Adrenal gland (tissue), 9 donors: ENCODE measurements at regions not wholly inside any gene's neighbourhood (a gene's known extent, or its start where the extent isn't known, plus 50 kb on each side); places are given as distances from the start of the nearest gene placed in this dataset.

Experiments
- DNase-seq, 7 donors: peaks; one replicate each; pipeline ENCODE4 v3.0.0-alpha.2; 2019 to 2020
- H3K27ac ChIP-seq, 5 donors: fragments of 200-600 bp; sonication (generic) in 4 of 5; 1 replicate in 3 of 5; 2 replicates in 2 of 5; pipeline versions ENCODE4 v1.5.1 to v1.8.0; 2016 to 2020; ENCODE audit warnings: mild to moderate bottlenecking in 1 of 5
- H3K27me3 ChIP-seq: fragments of 200-600 bp; 2 replicates; pipeline ENCODE4 v1.8.0; 2021
- H3K36me3 ChIP-seq, 2 donors: fragments of 200-600 bp; replicated peaks in 1 of 2; 1 replicate in 1 of 2; 2 replicates in 1 of 2; pipeline versions ENCODE4 v1.5.1 to v1.8.0; 2018 to 2022
- H3K4me1 ChIP-seq, 2 donors: fragments of 200-600 bp; replicated peaks in 1 of 2; 1 replicate in 1 of 2; 2 replicates in 1 of 2; pipeline versions ENCODE4 v1.5.1 to v1.8.0; 2018 to 2021
- H3K4me3 ChIP-seq, 4 donors: fragments of 200-600 bp; sonication (generic) in 3 of 4; one replicate each; pipeline ENCODE4 v1.5.1; 2016 to 2018
- H3K9me3 ChIP-seq, 3 donors: fragments of 200-600 bp; sonication (generic) in 1 of 3; replicated peaks in 1 of 3; 1 replicate in 2 of 3; 2 replicates in 1 of 3; pipeline versions ENCODE4 v1.5.1 to v1.8.0; 2016 to 2021
- POLR2A ChIP-seq, 2 donors: fragments of 450-650 bp; IDR thresholded peaks; one replicate each; pipeline ENCODE4 v1.6.1; 2017; ENCODE audit warnings: antibody characterized with exemption in 2 of 2, mild to moderate bottlenecking in 2 of 2, moderate library complexity in 1 of 2
- WGBS, 4 donors: extraction: QIAGEN DNeasy Blood & Tissue Kit in 2 of 4; methylation state at CpG; one replicate each; pipeline versions ENCODE4 v1.1.5 to v1.1.7; 2013 to 2017; 5-methylcytosine and 5-hydroxymethylcytosine counted together
- intact Hi-C, 2 donors: fragments of 100-400 bp; cut with DNase I; formaldehyde crosslinking; loops; one replicate each; pipeline versions ENCODE4 v1.14.1 to v1.15.0; 2022 to 2023
- TF ChIP-seq, protein P1 (sequence below), 6 experiments: fragments of 450-650 bp in 4 of 6; fragments of 200-600 bp in 2 of 6; sonication (generic) in 1 of 6; IDR thresholded peaks; 1 replicate in 5 of 6; 2 replicates in 1 of 6; pipeline versions ENCODE4 v1.5.1 to v1.8.0; 2016 to 2021; ENCODE audit warnings: antibody characterized with exemption in 6 of 6, mild to moderate bottlenecking in 2 of 6, moderate library complexity in 1 of 6
- donor health status: healthy with polysubstance abuse.
- donor health status: Bipolar disorder and iron deficiency.
- donor health status: DM: yes; HTN: yes; CAD: no.
- donor health status: DM: no; HTN: no; CAD: no.
- donor health status: DM: no; HTN: no; CAD: no.

DNA sequence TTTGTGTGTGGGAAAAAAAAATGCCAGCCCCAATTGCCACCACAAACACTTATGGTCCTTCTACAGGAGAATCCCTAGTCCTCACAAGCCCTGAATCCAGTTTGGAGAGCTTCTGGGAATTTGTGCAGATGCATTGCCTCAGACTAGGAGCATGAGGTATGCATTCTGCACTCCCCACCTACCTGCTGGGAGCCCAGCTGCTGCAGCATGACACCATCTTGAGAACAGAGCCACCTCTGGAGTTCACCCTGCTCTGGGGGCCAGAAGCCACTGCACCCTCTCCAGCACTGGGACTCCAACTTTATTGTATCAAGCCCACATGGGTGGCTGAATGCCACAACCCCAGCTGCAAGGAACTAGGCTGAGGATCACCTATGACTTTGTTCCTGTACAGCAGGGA is 568.5 kb upstream of the ID4 start:
- intact Hi-C loops = no loop called here
- Histone ChIP-seq H3K4me1 (no peaks in the 10 kb centered on the region), H3K27me3 (no peaks in the 10 kb centered on the region), H3K27ac (no peak overlapping the region), H3K9me3 (no peaks in the 10 kb centered on the region), H3K36me3 (no peaks in the 10 kb centered on the region), H3K4me3 (no peak overlapping the region)
- no peak for DNase-seq
- TF ChIP-seq, protein P1, sequence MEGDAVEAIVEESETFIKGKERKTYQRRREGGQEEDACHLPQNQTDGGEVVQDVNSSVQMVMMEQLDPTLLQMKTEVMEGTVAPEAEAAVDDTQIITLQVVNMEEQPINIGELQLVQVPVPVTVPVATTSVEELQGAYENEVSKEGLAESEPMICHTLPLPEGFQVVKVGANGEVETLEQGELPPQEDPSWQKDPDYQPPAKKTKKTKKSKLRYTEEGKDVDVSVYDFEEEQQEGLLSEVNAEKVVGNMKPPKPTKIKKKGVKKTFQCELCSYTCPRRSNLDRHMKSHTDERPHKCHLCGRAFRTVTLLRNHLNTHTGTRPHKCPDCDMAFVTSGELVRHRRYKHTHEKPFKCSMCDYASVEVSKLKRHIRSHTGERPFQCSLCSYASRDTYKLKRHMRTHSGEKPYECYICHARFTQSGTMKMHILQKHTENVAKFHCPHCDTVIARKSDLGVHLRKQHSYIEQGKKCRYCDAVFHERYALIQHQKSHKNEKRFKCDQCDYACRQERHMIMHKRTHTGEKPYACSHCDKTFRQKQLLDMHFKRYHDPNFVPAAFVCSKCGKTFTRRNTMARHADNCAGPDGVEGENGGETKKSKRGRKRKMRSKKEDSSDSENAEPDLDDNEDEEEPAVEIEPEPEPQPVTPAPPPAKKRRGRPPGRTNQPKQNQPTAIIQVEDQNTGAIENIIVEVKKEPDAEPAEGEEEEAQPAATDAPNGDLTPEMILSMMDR (IDR thresholded peaks at IDR 0.05) = no peak
- TF ChIP-seq POLR2A (IDR thresholded peaks at IDR 0.05) = no peak

DNA sequence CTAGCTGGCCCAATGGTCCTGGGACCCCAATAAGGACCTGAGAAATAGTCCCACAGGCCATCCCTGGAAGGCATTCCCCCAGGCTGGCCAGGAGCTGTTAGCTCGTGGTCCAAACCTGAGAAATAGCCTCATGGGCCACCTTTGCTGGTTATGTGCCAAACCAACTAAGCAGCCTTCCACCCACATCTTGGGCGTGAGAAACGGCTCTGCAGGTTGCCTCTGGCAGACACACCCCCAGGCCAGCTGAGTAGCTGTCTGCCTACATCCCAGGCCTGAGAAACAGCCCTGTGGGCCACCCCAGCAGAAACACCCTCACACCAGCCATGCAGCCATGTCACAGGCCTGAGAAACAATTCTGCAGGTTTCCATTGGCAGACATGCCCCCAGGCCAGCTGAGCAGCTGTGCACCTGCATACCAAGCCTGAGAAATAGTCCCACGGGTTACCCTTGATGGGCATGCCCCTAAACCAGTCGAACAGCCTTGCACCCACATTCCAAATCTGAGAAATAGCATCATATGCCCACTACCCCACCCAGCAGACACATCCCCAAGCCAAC is 567.8 kb upstream of the ID4 start:
- 57 to 70% (median 69%) methylated on average over 1 to 5 of the region's 5 CpGs for WGBS, 4 donors
- intact Hi-C loops = no loop called here
- H3K27ac ChIP-seq = no peak overlapping the region
- H3K27me3 ChIP-seq = no peaks in the 10 kb centered on the region
- H3K4me1 ChIP-seq = no peaks in the 10 kb centered on the region
- H3K36me3 ChIP-seq = no peaks in the 10 kb centered on the region
- TF ChIP-seq, protein P1 (IDR thresholded peaks at IDR 0.05) = no peak
- no peak for TF ChIP-seq POLR2A (IDR thresholded peaks at IDR 0.05)
- H3K9me3 ChIP-seq = no peaks in the 10 kb centered on the region
- H3K4me3 ChIP-seq = no peak overlapping the region
- no peak for DNase-seq

DNA sequence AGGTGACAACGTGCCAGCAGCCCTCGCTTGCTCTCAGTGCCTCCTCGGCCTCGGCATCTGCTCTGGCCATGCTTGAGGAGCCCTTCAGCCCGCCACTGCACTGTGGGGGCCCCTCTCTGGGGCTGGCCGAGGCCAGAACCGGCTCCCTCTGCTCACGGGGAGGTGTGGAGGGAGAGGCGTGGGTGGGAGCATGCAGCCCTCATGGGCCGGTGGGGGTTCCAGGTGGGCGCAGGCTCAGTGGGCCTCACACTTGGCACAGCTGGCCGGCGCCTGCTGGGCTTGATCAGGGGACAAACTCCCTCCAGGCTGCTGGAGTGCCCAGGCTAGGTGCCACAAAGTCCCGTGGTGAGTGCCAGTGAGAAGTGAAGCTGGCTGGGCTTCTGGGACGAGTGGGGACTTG is 566.6 kb upstream of the ID4 start:
- TF ChIP-seq, protein P1 (IDR thresholded peaks at IDR 0.05) = no peak
- TF ChIP-seq POLR2A (IDR thresholded peaks at IDR 0.05) = no peak
- no peak overlapping the region for H3K4me3 ChIP-seq
- H3K36me3 ChIP-seq = no peaks in the 10 kb centered on the region
- no peaks in the 10 kb centered on the region for H3K9me3 ChIP-seq
- H3K27ac ChIP-seq = no peak overlapping the region
- no peaks in the 10 kb centered on the region for H3K27me3 ChIP-seq
- DNase-seq = no peak
- intact Hi-C loops = no loop called here
- H3K4me1 ChIP-seq = no peaks in the 10 kb centered on the region
- WGBS, 4 donors = 76 to 83% (median 81%) methylated on average over 6 to 15 of the region's 15 CpGs

DNA sequence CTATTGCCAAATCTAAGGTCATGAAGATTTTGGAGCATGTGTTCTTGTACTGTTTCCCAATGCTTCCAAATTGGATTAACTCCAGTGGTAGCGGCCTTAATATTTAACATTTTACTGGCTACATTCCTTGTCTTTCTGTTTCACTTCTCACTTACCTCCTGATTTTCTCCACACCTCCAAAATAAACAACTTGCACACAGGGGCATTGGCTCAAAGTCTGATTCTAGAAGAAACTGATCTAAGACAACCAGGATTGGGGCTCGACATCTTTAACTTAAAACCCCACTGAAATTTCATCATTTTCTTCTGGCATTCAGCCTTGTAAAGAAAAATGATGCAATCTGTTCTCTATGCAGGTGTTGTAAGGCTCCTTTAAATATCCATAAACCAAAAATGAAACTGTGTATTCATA is 557.9 kb upstream of the ID4 start:
- H3K27ac ChIP-seq = no peak overlapping the region
- WGBS, 4 donors = 48 to 64% (median 57%) methylated on average over 2 of the region's 2 CpGs
- H3K9me3 ChIP-seq = no peaks in the 10 kb centered on the region
- no peaks in the 10 kb centered on the region for H3K36me3 ChIP-seq
- TF ChIP-seq, protein P1 (IDR thresholded peaks at IDR 0.05) = no peak
- no peak for TF ChIP-seq POLR2A (IDR thresholded peaks at IDR 0.05)
- H3K4me1 ChIP-seq = no peaks in the 10 kb centered on the region
- intact Hi-C loops = no loop called here
- no peak overlapping the region for H3K4me3 ChIP-seq
- DNase-seq = no peak
- H3K27me3 ChIP-seq = no peaks in the 10 kb centered on the region
